ENCODE measurements at regions not wholly inside any gene's neighbourhood (a gene's known extent, or its start where the extent isn't known, plus 50 kb on each side); places are given as distances from the start of the nearest gene placed in this dataset.

- in situ Hi-C loops (cut with HindIII; ENCODE audit: low pct_ligation_motif_present, low pct_unique_long_range_greater_than_20kb, low sequenced_read_pairs) = no loop called here
These were observed 156.8 kb downstream of the VAPA start for GRCh38 chr18:10070561-10071000.

GRCh38 chr18:10072671-10073175 lies 158.9 kb downstream of the VAPA start:
- DNase-seq = no peak
- in situ Hi-C loops (cut with HindIII; ENCODE audit: low pct_ligation_motif_present, low pct_unique_long_range_greater_than_20kb, low sequenced_read_pairs) = no loop called here

More at GRCh38 chr18:10070561-10071000, 156.8 kb downstream of the VAPA start:
- DNase-seq = no peak

GRCh38 chr18:10074110-10074509 lies 160.3 kb downstream of the VAPA start:
- no peak for DNase-seq

GRCh38 chr18:10074728-10075127 lies 160.9 kb downstream of the VAPA start:
- in situ Hi-C loops (cut with HindIII; ENCODE audit: low pct_ligation_motif_present, low pct_unique_long_range_greater_than_20kb, low sequenced_read_pairs) = no loop called here
- DNase-seq = no peak

More at GRCh38 chr18:10074110-10074509, 160.3 kb downstream of the VAPA start:
- in situ Hi-C loops (cut with HindIII; ENCODE audit: low pct_ligation_motif_present, low pct_unique_long_range_greater_than_20kb, low sequenced_read_pairs) = no loop called here

GRCh38 chr18:10076502-10077030 lies 162.8 kb downstream of the VAPA start:
- in situ Hi-C loops (cut with HindIII; ENCODE audit: low pct_ligation_motif_present, low pct_unique_long_range_greater_than_20kb, low sequenced_read_pairs) = no loop called here
- DNase-seq = no peak

GRCh38 chr18:10077986-10078385 lies 164.2 kb downstream of the VAPA start:
- in situ Hi-C loops (cut with HindIII; ENCODE audit: low pct_ligation_motif_present, low pct_unique_long_range_greater_than_20kb, low sequenced_read_pairs) = no loop called here
- no peak for DNase-seq

GRCh38 chr18:10080372-10080771 lies 166.6 kb downstream of the VAPA start:
- no peak for DNase-seq
- in situ Hi-C loops (cut with HindIII; ENCODE audit: low pct_ligation_motif_present, low pct_unique_long_range_greater_than_20kb, low sequenced_read_pairs) = no loop called here

GRCh38 chr18:10081492-10081891 lies 167.7 kb downstream of the VAPA start:
- DNase-seq = no peak
- in situ Hi-C loops (cut with HindIII; ENCODE audit: low pct_ligation_motif_present, low pct_unique_long_range_greater_than_20kb, low sequenced_read_pairs) = no loop called here

- DNase-seq = no peak
- in situ Hi-C loops (cut with HindIII; ENCODE audit: low pct_ligation_motif_present, low pct_unique_long_range_greater_than_20kb, low sequenced_read_pairs) = no loop called here
These were observed 171.6 kb downstream of the VAPA start for GRCh38 chr18:10085416-10085815.

GRCh38 chr18:10085876-10086275 lies 172.1 kb downstream of the VAPA start:
- DNase-seq = no peak
- in situ Hi-C loops (cut with HindIII; ENCODE audit: low pct_ligation_motif_present, low pct_unique_long_range_greater_than_20kb, low sequenced_read_pairs) = no loop called here

GRCh38 chr18:10086458-10087210 lies 172.8 kb downstream of the VAPA start:
- in situ Hi-C loops (cut with HindIII; ENCODE audit: low pct_ligation_motif_present, low pct_unique_long_range_greater_than_20kb, low sequenced_read_pairs) = no loop called here
- no peak for DNase-seq

GRCh38 chr18:10088734-10089133 lies 174.9 kb downstream of the VAPA start:
- DNase-seq = no peak
- in situ Hi-C loops (cut with HindIII; ENCODE audit: low pct_ligation_motif_present, low pct_unique_long_range_greater_than_20kb, low sequenced_read_pairs) = no loop called here

GRCh38 chr18:10089881-10090280 lies 176.1 kb downstream of the VAPA start:
- in situ Hi-C loops (cut with HindIII; ENCODE audit: low pct_ligation_motif_present, low pct_unique_long_range_greater_than_20kb, low sequenced_read_pairs) = no loop called here
- DNase-seq = no peak

- DNase-seq = no peak
- in situ Hi-C loops (cut with HindIII; ENCODE audit: low pct_ligation_motif_present, low pct_unique_long_range_greater_than_20kb, low sequenced_read_pairs) = no loop called here
These were observed 176.9 kb downstream of the VAPA start for GRCh38 chr18:10090668-10091067.

- no peak for DNase-seq
- in situ Hi-C loops (cut with HindIII; ENCODE audit: low pct_ligation_motif_present, low pct_unique_long_range_greater_than_20kb, low sequenced_read_pairs) = no loop called here
These were observed 179.6 kb downstream of the VAPA start for GRCh38 chr18:10093445-10093844.

- in situ Hi-C loops (cut with HindIII; ENCODE audit: low pct_ligation_motif_present, low pct_unique_long_range_greater_than_20kb, low sequenced_read_pairs) = no loop called here
- no peak for DNase-seq
These were observed 180.3 kb downstream of the VAPA start for GRCh38 chr18:10094154-10094553.

GRCh38 chr18:10094655-10095054 lies 180.8 kb downstream of the VAPA start:
- in situ Hi-C loops (cut with HindIII; ENCODE audit: low pct_ligation_motif_present, low pct_unique_long_range_greater_than_20kb, low sequenced_read_pairs) = no loop called here
- no peak for DNase-seq

- in situ Hi-C loops (cut with HindIII; ENCODE audit: low pct_ligation_motif_present, low pct_unique_long_range_greater_than_20kb, low sequenced_read_pairs) = no loop called here
- no peak for DNase-seq
These were observed 181.5 kb downstream of the VAPA start for GRCh38 chr18:10095356-10095755.

- DNase-seq = no peak
- in situ Hi-C loops (cut with HindIII; ENCODE audit: low pct_ligation_motif_present, low pct_unique_long_range_greater_than_20kb, low sequenced_read_pairs) = no loop called here
These were observed 185.8 kb downstream of the VAPA start for GRCh38 chr18:10099539-10100140.

- in situ Hi-C loops (cut with HindIII; ENCODE audit: low pct_ligation_motif_present, low pct_unique_long_range_greater_than_20kb, low sequenced_read_pairs) = no loop called here
- no peak for DNase-seq
These were observed 186.4 kb downstream of the VAPA start for GRCh38 chr18:10100196-10100595.

Data from ACHN (cell line).